Muscle layer of duodenum (tissue), 2 donors: ENCODE measurements at regions not wholly inside any gene's neighbourhood (a gene's known extent, or its start where the extent isn't known, plus 50 kb on each side); places are given as distances from the start of the nearest gene placed in this dataset.
"Not testable (repeated sequence)": the region's sequence is repeated elsewhere in the genome, so short reads cannot be mapped to it uniquely, and the experiment has no call there.

ENCODE experiments used
- H3K27ac ChIP-seq: one replicate; pipeline ENCODE4 v1.7.0; 2013; ENCODE audit warnings: mild to moderate bottlenecking, low read length
- H3K27me3 ChIP-seq: one replicate; pipeline ENCODE4 v1.7.0; 2013; ENCODE audit warnings: low read depth, mild to moderate bottlenecking, control low read depth, low read length
- H3K36me3 ChIP-seq, 2 donors: one replicate each; pipeline ENCODE4 v1.7.0; 2013; ENCODE audit warnings: low read length in 2 of 2, control low read depth in 1 of 2, mild to moderate bottlenecking in 1 of 2; ENCODE audit not compliant: insufficient read depth in 2 of 2, control insufficient read depth in 1 of 2
- H3K4me1 ChIP-seq, 2 donors: one replicate each; pipeline ENCODE4 v1.7.0; 2013; ENCODE audit warnings: low read length in 2 of 2, mild to moderate bottlenecking in 2 of 2, control low read depth in 1 of 2, moderate library complexity in 1 of 2; ENCODE audit not compliant: insufficient read depth in 2 of 2, control insufficient read depth in 1 of 2
- H3K4me3 ChIP-seq, 2 donors: one replicate each; pipeline ENCODE4 v1.7.0; 2013; ENCODE audit warnings: low read length in 2 of 2, low read depth in 1 of 2, mild to moderate bottlenecking in 1 of 2
- H3K9me3 ChIP-seq, 2 donors: one replicate each; pipeline ENCODE4 v1.7.0; 2013; ENCODE audit warnings: low read length in 2 of 2, control low read depth in 1 of 2, mild to moderate bottlenecking in 1 of 2; ENCODE audit not compliant: control insufficient read depth in 1 of 2
- donor health status: healthy.

DNA sequence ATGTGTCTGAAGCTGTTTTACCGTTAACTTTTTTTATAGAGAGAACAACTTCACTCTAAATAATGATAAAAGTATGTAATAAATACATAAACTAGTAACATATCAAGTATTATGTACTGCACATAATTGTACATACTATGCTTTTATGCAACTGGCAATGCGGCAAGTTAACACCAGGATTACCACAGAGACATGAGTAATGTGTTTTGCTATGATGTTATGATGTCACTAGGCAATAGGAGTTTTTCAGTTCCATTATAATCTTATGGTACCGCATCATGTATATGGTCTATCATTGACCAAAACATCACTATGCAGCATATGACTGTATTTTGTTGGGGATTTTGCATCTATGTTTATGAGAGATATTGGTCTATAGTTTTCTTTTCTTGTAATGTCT, 326.4 kb upstream of the TARS1 start:
- Histone ChIP-seq H3K4me3 (no peak overlapping the region), H3K36me3 (no peaks in the 10 kb centered on the region), H3K9me3 (peaks cover 0 to 7% of the 10 kb centered on the region in 2 donors), H3K27ac (no peak overlapping the region), H3K27me3 (no peaks in the 10 kb centered on the region), H3K4me1 (no peaks in the 10 kb centered on the region)

- Histone ChIP-seq H3K4me3 (no peak overlapping the region), H3K36me3 (no peaks in the 10 kb centered on the region), H3K9me3 (peaks cover 0 to 5% of the 10 kb centered on the region in 2 donors), H3K27me3 (no peaks in the 10 kb centered on the region), H3K4me1 (no peaks in the 10 kb centered on the region), H3K27ac (no peak overlapping the region)
Measured at GRCh38 chr5:33115467-33115866, 325.3 kb upstream of the TARS1 start.

- H3K9me3 ChIP-seq = peaks cover 0 to 4% of the 10 kb centered on the region in 2 donors
- no peaks in the 10 kb centered on the region for H3K36me3 ChIP-seq
- no peaks in the 10 kb centered on the region for H3K27me3 ChIP-seq
- H3K4me3 ChIP-seq = no peak overlapping the region
- no peak overlapping the region for H3K27ac ChIP-seq
- no peaks in the 10 kb centered on the region for H3K4me1 ChIP-seq
Measured at GRCh38 chr5:33118761-33119415, 321.9 kb upstream of the TARS1 start.

DNA sequence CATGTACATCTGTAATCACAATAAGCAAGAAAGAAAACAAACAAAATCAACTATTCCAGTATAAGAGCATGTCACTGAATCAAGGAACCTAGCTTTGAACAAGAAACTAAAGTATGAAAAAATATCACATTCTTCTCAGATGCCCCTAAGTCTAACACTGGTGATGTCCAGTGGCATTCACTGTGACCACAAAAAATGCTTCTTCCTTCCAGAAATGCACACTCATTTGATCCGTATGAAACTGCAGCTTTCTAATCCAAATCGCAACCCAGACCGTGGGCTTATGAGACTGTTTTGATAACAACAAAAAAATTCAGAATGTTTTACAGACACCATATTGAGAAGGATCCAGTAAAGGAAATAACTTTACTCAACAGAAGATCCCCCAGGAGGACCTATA, 320.1 kb upstream of the TARS1 start:
- Histone ChIP-seq H3K36me3 (no peaks in the 10 kb centered on the region), H3K27me3 (no peaks in the 10 kb centered on the region), H3K4me3 (no peak overlapping the region), H3K27ac (no peak overlapping the region), H3K4me1 (no peaks in the 10 kb centered on the region), H3K9me3 (no peaks in the 10 kb centered on the region)

- no peak overlapping the region for H3K4me3 ChIP-seq
- H3K9me3 ChIP-seq = peaks cover 0 to 27% of the 10 kb centered on the region in 2 donors
- no peaks in the 10 kb centered on the region for H3K27me3 ChIP-seq
- no peaks in the 10 kb centered on the region for H3K4me1 ChIP-seq
- no peak overlapping the region for H3K27ac ChIP-seq
- H3K36me3 ChIP-seq = no peaks in the 10 kb centered on the region
Measured at GRCh38 chr5:33129309-33129708, 311.5 kb upstream of the TARS1 start.

DNA sequence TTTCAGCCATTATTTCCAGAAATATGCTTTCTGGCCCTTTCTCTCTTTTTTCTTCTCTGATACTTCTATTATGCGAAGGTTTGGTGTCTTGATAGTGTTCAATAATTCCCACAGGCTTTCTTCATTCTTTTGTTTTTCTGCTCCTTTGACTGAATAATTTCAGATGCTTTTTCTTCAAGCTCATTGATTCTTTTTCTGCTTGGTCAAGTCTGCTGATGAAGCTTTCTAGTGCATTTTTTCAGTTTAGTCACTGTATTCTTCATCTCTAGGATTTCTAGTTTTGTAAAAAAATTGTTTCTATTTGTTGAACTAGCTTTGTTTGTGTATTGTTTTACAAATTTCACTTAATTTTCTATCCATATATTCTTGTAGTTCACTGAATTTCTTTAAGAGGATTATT, 304.0 kb upstream of the TARS1 start:
- H3K27me3 ChIP-seq = no peaks in the 10 kb centered on the region
- peaks cover 3 to 30% of the 10 kb centered on the region in 2 donors for H3K9me3 ChIP-seq
- no peak overlapping the region for H3K4me3 ChIP-seq

GRCh38 chr5:33138145-33138544, 302.6 kb upstream of the TARS1 start:
- peaks cover 3 to 22% of the 10 kb centered on the region in 2 donors for H3K9me3 ChIP-seq
- not testable (repeated sequence) for H3K36me3 ChIP-seq, H3K4me3 ChIP-seq, H3K27me3 ChIP-seq, H3K4me1 ChIP-seq, H3K27ac ChIP-seq

More for the DNA sequence above, 304.0 kb upstream of the TARS1 start:
- no peaks in the 10 kb centered on the region for H3K4me1 ChIP-seq
- H3K27ac ChIP-seq = no peak overlapping the region
- no peaks in the 10 kb centered on the region for H3K36me3 ChIP-seq

GRCh38 chr5:33143405-33144123, 297.2 kb upstream of the TARS1 start:
- H3K4me3 ChIP-seq = no peak overlapping the region
- no peak overlapping the region for H3K27ac ChIP-seq
- H3K27me3 ChIP-seq = no peaks in the 10 kb centered on the region
- H3K9me3 ChIP-seq = no peaks in the 10 kb centered on the region
- no peaks in the 10 kb centered on the region for H3K36me3 ChIP-seq
- H3K4me1 ChIP-seq = no peaks in the 10 kb centered on the region

GRCh38 chr5:33146881-33147280, 293.9 kb upstream of the TARS1 start:
- no peaks in the 10 kb centered on the region for H3K27me3 ChIP-seq
- no peak overlapping the region for H3K4me3 ChIP-seq
- H3K36me3 ChIP-seq = no peaks in the 10 kb centered on the region
- H3K4me1 ChIP-seq = no peaks in the 10 kb centered on the region
- no peaks in the 10 kb centered on the region for H3K9me3 ChIP-seq
- no peak overlapping the region for H3K27ac ChIP-seq

GRCh38 chr5:33148076-33148513, 292.7 kb upstream of the TARS1 start:
- Histone ChIP-seq H3K36me3 (no peaks in the 10 kb centered on the region), H3K4me1 (no peaks in the 10 kb centered on the region), H3K9me3 (no peaks in the 10 kb centered on the region), H3K4me3 (no peak overlapping the region), H3K27me3 (no peaks in the 10 kb centered on the region), H3K27ac (no peak overlapping the region)

GRCh38 chr5:33153372-33153771, 287.4 kb upstream of the TARS1 start:
- no peaks in the 10 kb centered on the region for H3K27me3 ChIP-seq
- no peaks in the 10 kb centered on the region for H3K9me3 ChIP-seq
- H3K36me3 ChIP-seq = no peaks in the 10 kb centered on the region
- no peaks in the 10 kb centered on the region for H3K4me1 ChIP-seq
- H3K4me3 ChIP-seq = no peak overlapping the region
- H3K27ac ChIP-seq = no peak overlapping the region

DNA sequence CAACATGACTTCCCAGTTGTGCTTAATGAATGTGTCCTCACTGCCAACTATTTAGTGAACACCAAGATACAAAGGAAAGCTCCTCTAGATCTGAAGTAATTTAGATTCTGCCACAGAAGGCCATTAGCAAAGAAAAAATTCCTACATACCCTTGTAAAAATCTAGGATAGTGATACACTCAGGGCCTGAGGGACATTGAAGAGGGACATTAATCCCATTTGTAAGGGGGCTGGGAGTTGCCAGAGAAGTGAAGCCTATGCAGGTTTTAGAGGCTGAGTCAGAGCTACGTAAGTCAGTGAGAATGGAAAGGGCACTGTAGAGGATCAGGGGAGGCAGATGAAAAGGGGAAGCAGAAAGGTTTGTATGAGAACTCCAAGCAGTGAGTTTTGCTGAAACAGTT, 286.9 kb upstream of the TARS1 start:
- H3K27ac ChIP-seq = no peak overlapping the region
- no peaks in the 10 kb centered on the region for H3K9me3 ChIP-seq
- no peaks in the 10 kb centered on the region for H3K4me1 ChIP-seq
- no peaks in the 10 kb centered on the region for H3K27me3 ChIP-seq
- no peaks in the 10 kb centered on the region for H3K36me3 ChIP-seq
- no peak overlapping the region for H3K4me3 ChIP-seq
